ENCODE measurements at regions not wholly inside any gene's neighbourhood (a gene's known extent, or its start where the extent isn't known, plus 50 kb on each side); places are given as distances from the start of the nearest gene placed in this dataset.

- H3K9ac ChIP-seq (ENCODE audit: extremely low read depth, insufficient read length, low read length) = no peak overlapping the region
- no peak overlapping the region for H3K23ac ChIP-seq (ENCODE audit: insufficient read length, low read depth, low read length)
- H4K8ac ChIP-seq (replicated peaks; ENCODE audit: insufficient read length, low read depth, low read length) = no peak overlapping the region
- no peak overlapping the region for H2AK5ac ChIP-seq (ENCODE audit: insufficient read length, low read length)
- no peak overlapping the region for H3T11ph ChIP-seq (ENCODE audit: low read length)
- TF ChIP-seq CTCF (conservative IDR thresholded peaks at IDR 0.05) = no peak
- no peak overlapping the region for H3K4me3 Mint-ChIP-seq
- H3K9me3 ChIP-seq (ENCODE audit: control insufficient read depth, low read depth, low read length) = no peaks in the 10 kb centered on the region
- no peak overlapping the region for H3K56ac ChIP-seq (ENCODE audit: insufficient read length, low read depth, low read length)
- H3K9me3 Mint-ChIP-seq = no peaks in the 10 kb centered on the region
- no peaks in the 10 kb centered on the region for H3K79me1 ChIP-seq (ENCODE audit: insufficient read depth, low read depth, low read length, poor library complexity, severe bottlenecking)
- H3K36me3 Mint-ChIP-seq (ENCODE audit: insufficient read depth in 1 of 3, low read depth in 3 of 3) = no peaks in the 10 kb centered on the region
- no peak overlapping the region for H4K5ac ChIP-seq (ENCODE audit: insufficient read length, low read depth, low read length)
- H2BK5ac ChIP-seq (ENCODE audit: insufficient read length, low read length) = no peak overlapping the region
- H3K4me2 ChIP-seq (ENCODE audit: insufficient read depth, insufficient read length, low read length) = no peak overlapping the region
- H4K91ac ChIP-seq (ENCODE audit: insufficient read length, low read depth, low read length) = no peak overlapping the region
- H3K14ac ChIP-seq (ENCODE audit: insufficient read depth, low read length) = no peak overlapping the region
- H3K23me2 ChIP-seq (ENCODE audit: insufficient read length, low read depth, low read length, poor library complexity, severe bottlenecking) = no peaks in the 10 kb centered on the region
- H2AFZ ChIP-seq (ENCODE audit: low read length) = no peak overlapping the region
- H3K27ac ChIP-seq (ENCODE audit: insufficient read length, low read depth, low read length) = no peak overlapping the region
- H2BK12ac ChIP-seq (ENCODE audit: insufficient read length, low read depth, low read length) = no peak overlapping the region
- H2BK120ac ChIP-seq (ENCODE audit: low read depth, low read length, poor library complexity, severe bottlenecking) = no peak overlapping the region
- H3K4me1 Mint-ChIP-seq = no peaks in the 10 kb centered on the region
- H3K4ac ChIP-seq (ENCODE audit: low read depth, low read length) = no peak overlapping the region
- H3K4me1 ChIP-seq (ENCODE audit: insufficient read depth, low read length) = no peaks in the 10 kb centered on the region
- no peak overlapping the region for H2BK15ac ChIP-seq (ENCODE audit: low read depth, low read length)
- DNase-seq = no peak
- H3K27ac Mint-ChIP-seq = no peak overlapping the region; a peak in 2 of 7 replicates
- H3K27me3 Mint-ChIP-seq (ENCODE audit: low read depth) = no peaks in the 10 kb centered on the region; the same call in 1 of the 2 replicates
- WGBS (ENCODE audit: extremely low coverage, insufficient read length, low lambda C conversion rate) = no CpG with 5 or more reads among the region's 8 CpGs
- H4K20me1 ChIP-seq (ENCODE audit: control insufficient read depth, insufficient read depth, insufficient read length) = no peaks in the 10 kb centered on the region
- no peak overlapping the region for H2BK20ac ChIP-seq (ENCODE audit: low read depth, low read length, poor library complexity, severe bottlenecking)
- no peak overlapping the region for H3K18ac ChIP-seq (ENCODE audit: insufficient read length, low read depth, low read length)
- H3K27me3 ChIP-seq (ENCODE audit: insufficient read depth, low read length) = no peaks in the 10 kb centered on the region
- no peaks in the 10 kb centered on the region for H3K79me2 ChIP-seq (ENCODE audit: insufficient read depth, low read length)
These were observed 417.5 kb upstream of the ADAMTSL1 start for GRCh38 chr9:18056269-18056992.
